ENCODE measurements at regions not wholly inside any gene's neighbourhood (a gene's known extent, or its start where the extent isn't known, plus 50 kb on each side); places are given as distances from the start of the nearest gene placed in this dataset.

GRCh38 chr2:12320027-12320734, 396.6 kb upstream of the TRIB2 start:
- Mint-ChIP-seq H3K9me3 (ENCODE audit: low read depth) (no peaks in the 10 kb centered on the region), H3K4me3 (ENCODE audit: unreplicated experiment) (no peak overlapping the region), H3K4me1 (ENCODE audit: low read depth) (peaks cover 54% of the 10 kb centered on the region)

GRCh38 chr2:12320991-12321641, 395.6 kb upstream of the TRIB2 start:
- no peak for DNase-seq (ENCODE audit: low spot score)
- H3K27ac Mint-ChIP-seq (ENCODE audit: unreplicated experiment) = peak overlapping the region; percentile 87
- H3K4me3 Mint-ChIP-seq (ENCODE audit: unreplicated experiment) = peak overlapping the region; percentile 26
- H3K27me3 Mint-ChIP-seq (ENCODE audit: low read depth) = no peaks in the 10 kb centered on the region
- peaks cover 6% of the 10 kb centered on the region for H3K9me3 Mint-ChIP-seq (ENCODE audit: low read depth)
- H3K4me1 Mint-ChIP-seq (ENCODE audit: low read depth) = peaks cover 63% of the 10 kb centered on the region
- H3K36me3 Mint-ChIP-seq (ENCODE audit: low read depth) = no peaks in the 10 kb centered on the region
- peak; percentile 59 for TF ChIP-seq CTCF (IDR thresholded peaks at IDR 0.05)

More at GRCh38 chr2:12320027-12320734, 396.6 kb upstream of the TRIB2 start:
- no peak for TF ChIP-seq CTCF (IDR thresholded peaks at IDR 0.05)
- H3K27me3 Mint-ChIP-seq (ENCODE audit: low read depth) = no peaks in the 10 kb centered on the region
- no peaks in the 10 kb centered on the region for H3K36me3 Mint-ChIP-seq (ENCODE audit: low read depth)
- no peak for DNase-seq (ENCODE audit: low spot score)
- peak overlapping the region; percentile 87 for H3K27ac Mint-ChIP-seq (ENCODE audit: unreplicated experiment)

GRCh38 chr2:12321886-12322285, 394.9 kb upstream of the TRIB2 start:
- no peaks in the 10 kb centered on the region for H3K27me3 Mint-ChIP-seq (ENCODE audit: low read depth)
- no peak overlapping the region for H3K4me3 Mint-ChIP-seq (ENCODE audit: unreplicated experiment)
- H3K9me3 Mint-ChIP-seq (ENCODE audit: low read depth) = peaks cover 6% of the 10 kb centered on the region
- peak overlapping the region; percentile 19 for H3K27ac Mint-ChIP-seq (ENCODE audit: unreplicated experiment)
- no peaks in the 10 kb centered on the region for H3K36me3 Mint-ChIP-seq (ENCODE audit: low read depth)
- H3K4me1 Mint-ChIP-seq (ENCODE audit: low read depth) = peaks cover 70% of the 10 kb centered on the region
- no peak for TF ChIP-seq CTCF (IDR thresholded peaks at IDR 0.05)
- DNase-seq (ENCODE audit: low spot score) = no peak

GRCh38 chr2:12325806-12326205, 390.9 kb upstream of the TRIB2 start:
- no peak for TF ChIP-seq CTCF (IDR thresholded peaks at IDR 0.05)
- Mint-ChIP-seq H3K4me3 (ENCODE audit: unreplicated experiment) (no peak overlapping the region), H3K9me3 (ENCODE audit: low read depth) (peaks cover 6% of the 10 kb centered on the region), H3K27ac (ENCODE audit: unreplicated experiment) (peak overlapping the region; percentile 80), H3K27me3 (ENCODE audit: low read depth) (no peaks in the 10 kb centered on the region), H3K4me1 (ENCODE audit: low read depth) (peaks cover 37% of the 10 kb centered on the region), H3K36me3 (ENCODE audit: low read depth) (no peaks in the 10 kb centered on the region)
- no peak for DNase-seq (ENCODE audit: low spot score)

GRCh38 chr2:12326449-12327190, 390.1 kb upstream of the TRIB2 start:
- H3K4me3 Mint-ChIP-seq (ENCODE audit: unreplicated experiment) = no peak overlapping the region
- peaks cover 14% of the 10 kb centered on the region for H3K9me3 Mint-ChIP-seq (ENCODE audit: low read depth)

More at GRCh38 chr2:12326449-12327190, 390.1 kb upstream of the TRIB2 start:
- Mint-ChIP-seq H3K27ac (ENCODE audit: unreplicated experiment) (peak overlapping the region; percentile 23), H3K27me3 (ENCODE audit: low read depth) (no peaks in the 10 kb centered on the region), H3K36me3 (ENCODE audit: low read depth) (no peaks in the 10 kb centered on the region), H3K4me1 (ENCODE audit: low read depth) (peaks cover 33% of the 10 kb centered on the region)
- DNase-seq (ENCODE audit: low spot score) = no peak
- TF ChIP-seq CTCF (IDR thresholded peaks at IDR 0.05) = no peak

Data from chondrocyte (in vitro differentiated cells).